CD4-positive, alpha-beta T cell treated with Interleukin-17A for 4 hours (primary cell): ENCODE measurements at regions not wholly inside any gene's neighbourhood (a gene's known extent, or its start where the extent isn't known, plus 50 kb on each side); places are given as distances from the start of the nearest gene placed in this dataset.
"Not testable (repeated sequence)": the region's sequence is repeated elsewhere in the genome, so short reads cannot be mapped to it uniquely, and the experiment has no call there.

Source experiments
- DNase-seq: peaks from one replicate; pipeline ENCODE4 v3.0.0-alpha.2; 2020; ENCODE audit warnings: mixed read lengths

DNA sequence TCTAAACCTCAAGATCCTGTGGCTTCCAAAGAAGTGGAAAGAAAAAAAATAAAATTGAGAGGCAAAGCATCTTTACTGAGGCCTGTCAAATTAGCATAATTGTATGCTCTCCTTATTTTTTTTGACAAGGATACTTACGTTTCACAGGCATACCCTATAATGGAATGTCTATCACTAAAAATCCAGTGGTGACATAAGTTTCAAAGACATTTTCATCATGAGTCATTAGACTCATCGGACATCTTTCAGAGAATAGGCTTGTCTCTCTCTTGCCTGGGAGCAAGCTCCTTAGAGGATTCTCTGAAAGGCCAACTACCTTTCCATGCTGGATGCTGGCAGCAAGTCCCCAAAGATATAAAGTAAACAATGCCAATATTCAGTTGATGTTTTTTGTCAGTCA, 380.7 kb upstream of the STEAP1 start:
- DNase-seq = no peak

DNA sequence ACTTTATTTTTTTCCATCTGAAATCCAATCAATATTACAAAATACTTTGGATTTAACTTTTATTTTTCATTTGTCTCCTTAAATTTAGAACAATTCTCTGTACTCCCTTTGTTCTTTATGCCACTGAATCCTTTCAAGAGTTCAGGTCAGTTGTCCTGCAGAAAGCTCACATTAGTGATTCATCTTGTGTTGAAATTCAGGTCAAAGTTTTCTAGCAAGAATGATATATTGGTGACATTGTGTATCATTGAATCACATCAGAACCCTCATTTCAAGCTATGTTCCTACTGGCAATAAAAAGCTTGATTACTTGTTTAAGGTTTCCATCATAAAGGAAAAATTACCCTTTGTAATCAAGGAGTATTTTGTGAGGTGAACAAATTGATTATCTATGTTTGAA, 378.8 kb upstream of the STEAP1 start:
- no peak for DNase-seq

DNA sequence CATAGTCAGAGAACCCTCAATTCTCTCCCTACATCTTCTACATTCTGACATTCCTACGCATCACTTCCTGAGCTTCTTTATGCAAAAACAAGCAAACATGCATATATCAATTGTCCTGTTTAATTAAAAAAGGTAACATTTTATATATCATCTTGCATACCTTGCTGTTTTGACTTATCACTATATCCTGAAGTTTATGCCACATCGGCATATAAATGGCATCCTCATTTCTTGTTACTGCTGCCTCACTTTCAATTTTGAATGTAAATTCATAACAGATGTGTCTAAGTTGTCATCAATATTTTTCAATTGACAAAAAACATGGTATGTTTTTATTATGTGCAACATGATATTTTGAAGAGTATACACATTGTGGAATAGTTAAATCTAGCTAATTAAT, 377.3 kb upstream of the STEAP1 start:
- DNase-seq = no peak

DNA sequence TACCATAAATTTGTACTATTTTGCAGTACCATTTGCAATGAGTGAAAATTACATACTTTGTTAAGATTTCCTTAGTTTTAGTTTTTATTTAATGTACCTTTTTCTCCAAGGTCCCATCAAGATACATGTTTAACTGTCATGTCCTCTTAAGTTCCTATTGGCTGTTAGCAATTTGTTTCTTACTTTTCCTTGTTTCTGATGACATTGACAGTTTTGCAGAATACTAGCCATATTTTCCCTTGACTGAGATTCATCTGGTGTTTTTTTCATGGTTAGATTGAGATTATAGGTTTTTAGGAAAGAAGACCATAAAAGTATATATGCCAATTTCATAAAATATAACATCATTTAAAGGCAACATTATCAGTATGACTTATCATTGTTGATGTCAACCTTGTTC, 376.8 kb upstream of the STEAP1 start:
- DNase-seq = no peak

DNA sequence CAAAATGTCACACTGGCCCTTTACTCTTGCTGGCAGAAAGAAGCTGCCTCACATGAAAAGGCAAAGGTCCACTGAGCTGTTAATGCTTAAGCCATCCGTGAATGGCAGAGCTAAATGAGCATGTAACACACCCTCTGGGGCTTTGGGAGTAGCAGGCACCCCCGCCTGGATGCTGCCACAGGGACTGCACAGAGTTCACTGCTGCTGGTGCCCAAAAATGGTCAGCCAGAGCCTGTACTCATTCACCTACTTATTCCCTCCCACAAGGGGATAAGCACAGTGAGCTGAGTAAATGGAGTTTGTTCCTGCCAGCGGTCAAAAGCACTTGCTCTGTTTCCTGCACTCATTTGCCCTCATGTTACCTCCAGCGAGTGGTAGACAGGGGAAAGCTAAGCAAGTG, 374.0 kb upstream of the STEAP1 start:
- no peak for DNase-seq

DNA sequence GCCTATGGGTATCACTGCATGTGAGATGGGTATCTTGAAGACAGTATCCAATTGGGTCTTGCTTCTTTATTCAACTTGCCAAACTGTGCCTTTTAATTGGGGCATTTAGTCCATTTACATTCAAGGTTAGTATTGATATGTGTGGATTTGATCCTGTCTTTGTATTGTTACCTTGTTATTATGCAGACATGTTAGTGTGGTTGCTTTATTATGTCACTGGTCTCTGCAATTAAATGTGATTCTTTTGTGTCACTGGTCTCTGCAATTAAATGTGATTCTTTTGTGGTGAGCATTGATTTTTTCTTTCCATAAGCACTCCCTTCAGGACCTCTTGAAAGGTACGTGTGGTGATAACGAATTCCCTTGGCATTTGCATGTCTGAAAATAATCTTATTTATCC, 357.8 kb upstream of the STEAP1 start:
- DNase-seq = no peak

DNA sequence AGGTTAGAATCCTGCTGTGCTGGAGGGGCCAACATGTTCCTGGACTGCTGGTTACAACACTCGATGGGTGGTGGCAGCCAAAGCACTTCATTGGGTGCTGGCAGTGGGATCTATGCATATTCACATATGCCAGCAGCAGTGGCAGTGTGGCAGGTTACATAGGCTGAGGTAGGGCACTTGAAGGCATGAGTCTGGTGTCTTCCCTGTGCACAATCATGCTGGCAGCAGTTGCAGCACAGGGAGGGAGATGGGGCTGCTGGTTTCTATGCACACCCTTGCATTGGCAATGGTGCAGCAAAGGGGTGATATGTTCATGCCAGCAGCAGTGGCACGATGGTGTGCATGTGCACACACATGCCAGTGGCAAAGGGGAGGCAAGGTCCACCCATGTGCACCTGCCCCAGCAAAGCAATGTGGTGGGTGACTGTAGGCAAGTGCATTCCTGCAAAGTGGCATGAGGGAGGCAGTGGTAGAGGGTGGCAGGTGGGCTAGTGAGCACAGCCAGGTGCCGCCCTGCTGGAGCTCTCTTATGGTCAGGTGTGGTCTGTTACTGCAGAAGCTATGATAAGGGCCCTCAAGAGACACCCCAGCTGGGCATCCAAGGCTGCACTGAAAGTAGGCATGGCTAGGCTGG, 356.2 kb upstream of the STEAP1 start:
- no peak for DNase-seq

DNA sequence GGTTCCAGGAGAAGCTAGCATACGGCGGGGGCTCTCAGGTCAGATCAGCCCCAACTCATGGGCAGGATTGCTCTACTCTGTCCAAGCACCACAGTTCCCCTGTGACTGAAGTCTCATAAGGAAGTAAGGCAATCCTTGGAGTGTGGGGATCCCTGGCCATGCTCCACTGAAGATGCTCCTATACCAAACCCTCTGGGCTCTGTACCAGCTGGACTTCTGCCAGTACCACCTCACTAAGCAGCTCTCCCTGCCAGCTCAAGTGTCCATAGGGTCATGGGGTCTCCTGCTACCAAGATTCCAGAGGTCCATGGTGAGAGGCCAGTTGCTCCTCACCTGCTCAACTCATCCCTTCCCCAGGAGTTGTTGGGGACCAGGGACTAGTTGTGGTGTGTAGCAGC, 355.7 kb upstream of the STEAP1 start:
- DNase-seq = no peak

DNA sequence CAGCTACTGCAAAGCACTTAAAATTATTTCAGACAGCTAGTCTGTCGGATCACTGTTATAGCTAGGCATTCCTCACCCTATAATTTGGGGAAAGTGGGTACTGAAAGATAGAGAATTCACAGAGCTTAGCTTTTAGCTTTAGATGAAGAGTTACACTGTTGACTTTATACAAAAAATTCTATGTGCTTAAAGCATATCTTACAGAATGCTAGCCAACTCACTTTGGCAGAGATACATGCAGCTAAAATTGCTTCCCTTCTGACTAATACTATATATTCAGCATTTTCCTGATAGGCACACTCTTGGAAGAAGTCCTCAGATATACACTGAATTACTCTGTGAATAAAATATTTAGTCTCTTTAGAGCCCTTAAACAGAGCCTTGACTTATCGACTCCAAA, 353.5 kb upstream of the STEAP1 start:
- DNase-seq = no peak

DNA sequence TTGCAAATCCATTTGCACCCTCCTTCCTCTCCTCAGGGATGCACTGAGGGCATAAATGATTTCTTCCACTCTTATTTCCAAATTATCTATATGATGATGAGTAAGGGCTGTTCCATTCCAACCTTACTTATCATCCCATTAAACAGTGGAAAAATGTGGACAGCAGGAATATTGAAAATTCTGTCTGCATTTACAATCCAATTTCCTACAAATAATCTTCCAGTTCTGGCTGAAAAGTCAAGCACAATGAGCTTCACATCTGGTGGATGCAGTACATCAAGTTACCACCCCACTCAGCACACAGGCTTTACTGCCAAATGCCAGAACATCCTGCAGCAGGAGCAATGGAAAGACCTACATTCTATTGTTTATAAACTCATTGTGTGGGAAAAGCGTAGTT, 345.0 kb upstream of the STEAP1 start:
- no peak for DNase-seq

DNA sequence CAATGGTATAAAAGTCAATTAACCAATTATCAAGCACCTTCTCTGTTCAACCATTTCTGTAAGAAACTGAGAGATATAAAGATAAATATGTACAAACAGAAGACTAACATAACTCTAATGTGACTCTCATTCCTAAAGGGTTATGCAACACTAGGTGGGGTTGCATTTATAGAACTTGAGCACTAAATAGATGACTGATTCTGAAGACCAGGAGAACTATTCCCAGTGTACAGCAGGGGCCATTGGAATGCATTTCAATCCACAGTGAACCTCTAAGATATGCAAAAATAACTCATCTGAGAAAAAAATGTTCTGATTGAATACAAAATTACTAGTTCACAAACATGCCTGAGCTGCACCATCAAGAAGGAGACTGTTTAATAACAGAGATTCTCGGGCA, 341.2 kb upstream of the STEAP1 start:
- no peak for DNase-seq

DNA sequence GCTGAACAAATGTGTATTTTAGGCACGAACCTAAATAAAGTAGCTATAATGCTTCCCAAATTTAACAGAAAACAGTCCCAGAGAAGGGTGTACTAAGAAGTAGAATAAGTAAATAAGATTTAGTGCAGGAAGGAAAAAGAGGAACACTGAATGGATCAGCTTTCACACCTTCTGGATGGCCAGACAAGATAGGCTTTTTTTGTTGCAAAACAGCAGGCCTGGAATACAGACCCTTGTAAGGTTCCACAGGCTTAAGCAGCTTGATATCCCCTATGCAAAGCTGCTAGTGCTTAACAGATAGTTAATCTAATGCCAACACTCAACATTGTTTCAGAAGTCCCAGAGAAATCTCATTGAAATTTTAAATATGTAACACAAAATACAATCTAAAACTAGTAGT, 328.1 kb upstream of the STEAP1 start:
- DNase-seq = no peak

DNA sequence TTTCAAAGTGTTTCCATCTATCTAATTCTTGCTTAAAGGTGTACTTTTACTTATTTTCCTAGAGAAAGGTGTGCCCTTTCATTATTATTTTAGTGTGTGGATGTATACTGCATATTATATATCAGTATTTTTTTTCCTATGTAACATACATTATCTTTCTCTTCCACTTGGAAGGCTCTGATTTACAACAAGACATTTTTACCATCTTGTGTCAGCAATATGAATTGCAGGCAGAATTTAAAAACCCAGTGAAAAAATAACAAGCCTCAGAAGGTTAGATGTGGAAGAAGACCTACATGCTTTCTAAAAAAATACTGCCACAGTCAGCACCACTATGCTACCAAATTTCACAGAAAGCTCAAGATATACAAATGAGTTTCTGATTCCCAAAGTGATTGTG, 327.7 kb upstream of the STEAP1 start:
- DNase-seq = no peak

DNA sequence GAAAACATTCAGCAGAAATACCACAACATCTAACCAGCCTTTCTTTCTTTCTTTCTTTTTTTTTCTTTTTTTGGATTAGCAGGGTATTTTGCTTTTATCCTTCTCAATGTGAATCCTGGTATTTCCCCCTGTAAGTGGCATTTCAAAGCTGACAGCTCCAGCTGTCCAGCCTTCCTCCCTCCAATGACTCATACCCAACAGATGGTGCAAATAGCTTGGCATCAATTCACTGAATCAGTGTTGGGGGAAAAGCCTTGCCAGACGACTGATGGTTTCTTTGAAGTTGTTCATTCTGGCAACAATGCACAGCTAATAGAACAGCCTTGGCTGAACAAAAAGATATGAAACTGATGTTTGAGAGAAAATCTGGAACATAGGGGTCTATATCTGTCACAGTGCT, 316.8 kb upstream of the STEAP1 start:
- DNase-seq = no peak

DNA sequence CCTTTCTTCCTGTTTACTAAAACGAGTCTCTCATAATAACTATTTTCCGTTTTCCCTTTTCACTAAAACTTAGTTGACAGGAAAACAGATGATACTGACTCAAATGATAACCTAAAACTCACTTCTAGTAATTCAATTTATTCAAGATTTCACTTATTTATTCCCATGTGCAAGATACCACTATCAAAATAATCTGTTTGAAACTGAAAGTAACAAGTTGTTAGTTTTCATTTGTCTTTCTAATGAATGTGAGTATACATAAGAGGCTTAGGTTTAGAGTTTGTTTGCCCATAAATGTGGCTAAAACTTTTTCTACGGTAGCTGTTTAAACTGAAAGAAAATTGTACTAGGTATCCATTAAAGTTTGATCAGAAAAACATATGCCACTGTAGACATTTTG, 314.9 kb upstream of the STEAP1 start:
- DNase-seq = no peak

DNA sequence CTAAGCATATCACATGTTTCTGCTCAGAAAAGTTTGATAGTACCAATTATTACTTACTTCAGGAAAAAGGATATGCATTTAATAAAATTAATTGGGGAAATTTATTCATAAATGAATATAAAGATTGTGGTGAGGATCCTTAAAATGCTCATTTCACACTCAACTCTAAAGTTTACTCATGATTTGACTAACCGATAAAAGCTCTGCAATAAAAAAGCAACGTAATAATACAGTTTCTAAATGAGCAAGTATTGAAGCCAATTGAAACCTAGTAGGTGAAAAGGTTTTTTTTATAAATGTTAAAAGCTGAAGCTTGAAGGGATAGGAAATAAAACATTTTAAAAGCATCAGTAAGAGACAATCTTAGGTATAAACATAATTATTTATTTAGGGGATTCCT, 308.3 kb upstream of the STEAP1 start:
- DNase-seq = no peak

DNA sequence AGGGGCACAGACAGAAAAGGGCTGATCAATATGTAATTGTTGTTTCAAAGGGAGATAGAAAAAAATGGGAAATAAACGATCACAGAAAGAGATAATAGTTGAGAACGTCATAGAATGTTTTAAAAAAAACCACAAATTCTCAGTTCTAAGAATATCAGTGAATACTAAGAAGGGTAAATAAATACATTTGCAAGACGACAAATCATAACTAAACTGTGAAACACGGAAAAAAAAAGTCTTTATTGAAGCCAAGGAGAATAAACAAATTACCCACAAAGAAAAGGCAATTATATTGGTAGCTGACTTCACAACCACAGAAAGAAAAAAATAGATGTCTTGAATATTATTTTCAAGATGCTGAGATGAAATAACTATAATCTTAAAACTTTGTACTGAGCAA, 305.2 kb upstream of the STEAP1 start:
- no peak for DNase-seq

DNA sequence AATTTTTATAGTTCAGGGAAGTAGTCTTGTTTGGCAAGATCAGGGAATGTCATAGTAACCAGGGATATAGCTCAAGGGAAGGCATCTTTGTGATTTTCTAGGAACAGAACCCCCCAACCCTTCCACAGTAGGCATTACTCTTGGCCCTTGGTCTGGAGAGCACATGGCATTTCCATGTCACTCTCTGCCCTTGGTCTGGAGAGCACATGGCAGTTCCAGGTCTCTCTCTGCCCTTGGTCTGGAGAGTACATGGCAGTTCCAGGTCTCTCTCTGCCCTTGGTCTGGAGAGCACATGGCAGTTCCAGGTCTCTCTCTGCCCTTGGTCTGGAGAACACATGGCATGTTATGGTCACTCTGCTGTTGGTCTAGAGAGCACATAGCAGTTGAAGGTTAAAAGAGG, 297.2 kb upstream of the STEAP1 start:
- not testable (repeated sequence) for DNase-seq

DNA sequence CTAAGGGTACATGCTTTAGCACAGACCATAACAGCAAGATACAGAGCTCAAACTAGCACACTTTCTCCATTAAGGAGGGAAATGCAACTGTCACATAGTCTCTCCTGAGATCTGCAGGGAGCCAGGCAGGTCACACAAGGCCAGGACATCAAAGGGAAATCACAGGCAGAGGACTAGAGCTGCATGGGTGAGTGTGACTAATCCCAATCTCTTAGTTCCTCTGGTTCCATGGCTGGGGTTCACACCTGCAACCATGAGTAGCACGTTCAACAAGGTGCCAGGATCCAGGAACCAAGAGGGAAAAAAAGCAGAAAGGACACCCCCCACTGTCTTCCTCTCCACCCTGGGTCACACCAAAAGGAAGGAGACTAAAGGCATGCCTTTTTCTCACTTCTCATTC, 296.5 kb upstream of the STEAP1 start:
- DNase-seq = no peak

DNA sequence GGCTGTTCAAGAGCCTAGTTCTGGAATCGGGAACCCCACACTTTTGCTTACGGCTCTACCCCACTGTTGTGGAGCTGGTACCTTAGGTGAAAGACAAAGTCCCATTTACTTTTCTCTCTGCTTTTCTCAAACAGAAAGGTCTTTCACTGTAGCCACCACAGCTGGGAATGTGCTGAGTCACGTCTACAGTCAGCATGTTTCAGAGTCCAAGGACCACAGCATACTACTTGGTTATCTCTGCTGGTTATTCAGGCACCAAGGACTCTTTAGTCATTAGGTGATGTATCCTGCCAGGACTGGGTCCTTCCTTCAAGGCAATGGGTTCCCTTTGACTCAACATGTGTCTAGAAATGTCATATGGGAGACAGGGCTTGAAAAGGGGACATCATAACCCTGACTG, 266.8 kb upstream of the STEAP1 start:
- no peak for DNase-seq

DNA sequence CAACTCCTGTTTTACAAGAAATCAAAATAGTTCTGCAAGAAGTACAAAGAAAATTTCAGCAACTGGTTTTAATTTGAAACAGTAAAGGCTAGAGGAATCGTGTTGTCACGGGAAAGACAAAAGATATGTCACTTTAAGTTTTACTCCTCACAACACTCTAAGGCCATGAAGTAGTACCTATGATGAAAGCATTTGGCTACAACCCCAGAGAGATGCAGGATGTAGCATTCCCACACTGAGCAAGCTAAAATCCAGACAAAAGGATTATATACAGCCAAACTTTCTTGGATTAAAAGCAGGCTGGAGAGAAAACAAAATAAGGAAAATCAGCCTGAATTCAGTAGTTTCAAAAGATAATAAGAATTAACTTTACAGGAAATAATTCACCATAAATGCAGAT, 245.5 kb upstream of the STEAP1 start:
- DNase-seq = no peak

DNA sequence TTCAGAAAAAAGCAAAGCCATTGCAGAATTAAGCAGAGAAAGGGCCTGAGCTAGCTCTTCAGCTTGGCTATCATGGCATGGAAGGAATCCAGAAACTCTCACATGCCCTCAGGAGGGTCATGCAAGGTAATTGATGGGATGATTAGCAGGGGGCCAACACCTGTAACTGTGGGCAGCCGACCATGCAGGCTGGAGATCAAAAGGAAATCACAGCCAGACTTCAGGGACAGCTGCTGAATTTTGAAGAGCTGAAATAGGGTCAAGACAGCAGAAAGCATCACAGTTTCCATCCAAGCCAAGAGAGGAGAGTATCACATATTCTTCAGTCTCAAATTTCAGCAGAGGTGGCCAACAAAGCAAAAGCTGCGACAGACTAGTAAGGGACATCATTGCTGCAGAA, 239.6 kb upstream of the STEAP1 start:
- DNase-seq = no peak

DNA sequence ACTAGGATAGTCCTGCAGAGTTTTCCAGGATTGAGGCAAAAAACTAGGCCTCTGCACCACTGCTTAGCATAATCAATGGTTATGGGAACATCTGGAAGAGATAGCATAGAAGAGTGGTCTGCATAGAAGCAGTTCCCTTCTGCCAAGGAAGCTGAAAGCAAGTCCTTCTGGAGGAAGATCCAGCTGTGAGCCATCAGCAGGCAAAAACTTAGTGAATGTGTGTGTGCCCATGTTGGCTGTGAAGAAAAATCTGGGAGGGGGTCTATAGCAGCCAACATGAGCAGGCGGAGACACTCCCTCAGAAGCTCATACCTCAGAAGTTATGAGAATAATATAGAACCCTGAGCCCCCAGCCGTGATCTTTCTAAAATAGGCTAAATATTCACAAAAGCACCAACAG, 228.1 kb upstream of the STEAP1 start:
- no peak for DNase-seq

DNA sequence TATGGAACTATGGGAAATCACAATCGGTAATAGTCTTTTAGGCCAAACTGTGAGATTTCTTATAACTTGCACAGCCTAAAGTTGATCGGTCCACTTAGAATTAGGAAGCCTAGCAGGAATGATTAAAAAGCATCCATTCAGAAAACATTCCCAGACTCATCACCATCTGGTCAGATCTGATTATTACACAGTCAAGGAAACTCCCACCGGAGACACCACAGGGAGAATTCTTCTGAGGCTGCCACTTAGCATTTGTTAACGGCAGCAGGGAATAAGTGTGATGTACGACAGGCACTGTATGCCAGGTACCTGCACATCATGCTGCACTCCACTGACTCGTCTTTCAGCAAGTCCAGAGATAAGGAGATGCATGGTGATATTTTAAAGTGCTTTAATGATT, 227.6 kb upstream of the STEAP1 start:
- no peak for DNase-seq

DNA sequence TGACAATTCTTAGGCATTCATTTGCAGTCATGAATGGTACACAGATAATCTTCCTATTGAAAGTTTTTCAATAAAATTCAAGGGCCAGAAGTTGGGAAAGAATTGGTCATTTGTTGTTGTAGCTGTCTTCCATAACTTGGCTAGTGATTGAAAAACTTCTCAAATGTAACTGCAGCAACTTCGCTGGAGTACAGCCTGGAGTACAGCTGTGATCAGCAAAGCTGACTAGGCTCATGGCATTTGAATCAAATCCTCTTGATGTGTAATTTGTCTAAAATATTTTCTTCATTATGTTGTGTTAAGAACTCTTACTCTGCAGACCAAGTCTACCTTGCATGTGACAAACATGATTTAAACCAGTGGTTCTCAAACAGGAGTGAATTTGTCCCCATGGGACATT, 226.5 kb upstream of the STEAP1 start:
- no peak for DNase-seq

DNA sequence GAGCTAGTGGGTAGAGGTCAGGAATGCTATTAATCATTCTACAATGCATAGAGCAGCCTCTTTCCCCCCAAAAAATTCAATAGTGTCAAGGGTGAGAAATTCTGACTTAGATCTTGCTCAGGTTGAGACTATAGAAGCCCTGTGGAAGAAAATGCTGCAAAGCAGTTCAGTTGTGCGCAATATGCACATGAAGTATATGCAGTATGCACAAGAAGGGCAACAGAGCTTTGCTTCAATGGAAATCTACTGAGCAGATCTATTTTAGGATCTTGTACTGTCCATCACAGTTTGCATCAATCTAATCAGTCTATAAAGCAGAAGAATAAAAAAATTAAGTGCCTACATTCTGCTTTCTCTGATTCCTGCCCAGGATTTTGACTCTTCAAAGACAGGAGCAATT, 225.8 kb upstream of the STEAP1 start:
- no peak for DNase-seq
